GM06990 (cell line): ENCODE measurements at regions not wholly inside any gene's neighbourhood (a gene's known extent, or its start where the extent isn't known, plus 50 kb on each side); places are given as distances from the start of the nearest gene placed in this dataset.

Experiments used
- DNase-seq: peaks from one replicate; pipeline ENCODE4 v3.0.0-alpha.2; 2011; ENCODE audit not compliant: insufficient read length; ENCODE audit errors: extremely low read depth
- H3K27me3 ChIP-seq: replicated peaks from 2 replicates; pipeline ENCODE4 v1.6.0; 2011; ENCODE audit warnings: low read length; ENCODE audit not compliant: control insufficient read depth, insufficient read depth
- H3K36me3 ChIP-seq: 2 replicates; pipeline ENCODE4 v1.5.1; 2011; ENCODE audit warnings: low read length; ENCODE audit not compliant: control insufficient read depth, insufficient read depth
- H3K4me3 ChIP-seq: replicated peaks from 2 replicates; pipeline ENCODE4 v1.5.1; 2011; ENCODE audit warnings: low read depth, mild to moderate bottlenecking, control low read depth, low read length
- CTCF ChIP-seq: IDR thresholded peaks from 2 replicates; pipeline ENCODE4 v1.5.1; 2011; ENCODE audit warnings: low read length, control low read depth, mild to moderate bottlenecking, inconsistent platforms; ENCODE audit not compliant: insufficient read depth, poor library complexity, severe bottlenecking

GRCh38 chr3:106206146-106206545 is 337.3 kb upstream of the CBLB start:
- TF ChIP-seq CTCF: no peak
- no peaks in the 10 kb centered on the region for H3K36me3 ChIP-seq
- no peaks in the 10 kb centered on the region for H3K27me3 ChIP-seq
- no peak overlapping the region for H3K4me3 ChIP-seq
- DNase-seq: no peak

- no peak for TF ChIP-seq CTCF
- no peak for DNase-seq
- no peaks in the 10 kb centered on the region for H3K36me3 ChIP-seq
- no peaks in the 10 kb centered on the region for H3K27me3 ChIP-seq
- no peak overlapping the region for H3K4me3 ChIP-seq
These were observed 337.8 kb upstream of the CBLB start for GRCh38 chr3:106206613-106207012.

- no peak for DNase-seq
- no peaks in the 10 kb centered on the region for H3K27me3 ChIP-seq
- no peak for TF ChIP-seq CTCF
- no peak overlapping the region for H3K4me3 ChIP-seq
- no peaks in the 10 kb centered on the region for H3K36me3 ChIP-seq
These were observed 339.4 kb upstream of the CBLB start for GRCh38 chr3:106208251-106208650.

GRCh38 chr3:106208967-106209366 is 340.2 kb upstream of the CBLB start:
- no peak overlapping the region for H3K4me3 ChIP-seq
- no peaks in the 10 kb centered on the region for H3K36me3 ChIP-seq
- H3K27me3 ChIP-seq: no peaks in the 10 kb centered on the region
- no peak for TF ChIP-seq CTCF
- no peak for DNase-seq

- no peaks in the 10 kb centered on the region for H3K36me3 ChIP-seq
- H3K4me3 ChIP-seq: no peak overlapping the region
- no peak for DNase-seq
- no peaks in the 10 kb centered on the region for H3K27me3 ChIP-seq
- no peak for TF ChIP-seq CTCF
These were observed 340.7 kb upstream of the CBLB start for GRCh38 chr3:106209482-106209881.

- H3K27me3 ChIP-seq: no peaks in the 10 kb centered on the region
- TF ChIP-seq CTCF: no peak
- DNase-seq: no peak
- no peak overlapping the region for H3K4me3 ChIP-seq
- H3K36me3 ChIP-seq: no peaks in the 10 kb centered on the region
These were observed 342.1 kb upstream of the CBLB start for GRCh38 chr3:106210923-106211322.
